Muscle layer of duodenum (tissue), 2 donors: ENCODE measurements at regions not wholly inside any gene's neighbourhood (a gene's known extent, or its start where the extent isn't known, plus 50 kb on each side); places are given as distances from the start of the nearest gene placed in this dataset.

ENCODE experiments used
- H3K27ac ChIP-seq: one replicate; pipeline ENCODE4 v1.7.0; 2013; ENCODE audit warnings: mild to moderate bottlenecking, low read length
- H3K27me3 ChIP-seq: one replicate; pipeline ENCODE4 v1.7.0; 2013; ENCODE audit warnings: low read depth, mild to moderate bottlenecking, control low read depth, low read length
- H3K36me3 ChIP-seq, 2 donors: one replicate each; pipeline ENCODE4 v1.7.0; 2013; ENCODE audit warnings: low read length in 2 of 2, control low read depth in 1 of 2, mild to moderate bottlenecking in 1 of 2; ENCODE audit not compliant: insufficient read depth in 2 of 2, control insufficient read depth in 1 of 2
- H3K4me1 ChIP-seq, 2 donors: one replicate each; pipeline ENCODE4 v1.7.0; 2013; ENCODE audit warnings: low read length in 2 of 2, mild to moderate bottlenecking in 2 of 2, control low read depth in 1 of 2, moderate library complexity in 1 of 2; ENCODE audit not compliant: insufficient read depth in 2 of 2, control insufficient read depth in 1 of 2
- H3K4me3 ChIP-seq, 2 donors: one replicate each; pipeline ENCODE4 v1.7.0; 2013; ENCODE audit warnings: low read length in 2 of 2, low read depth in 1 of 2, mild to moderate bottlenecking in 1 of 2
- H3K9me3 ChIP-seq, 2 donors: one replicate each; pipeline ENCODE4 v1.7.0; 2013; ENCODE audit warnings: low read length in 2 of 2, control low read depth in 1 of 2, mild to moderate bottlenecking in 1 of 2; ENCODE audit not compliant: control insufficient read depth in 1 of 2
- donor health status: healthy.

GRCh38 chr10:29900865-29901264 is 158.5 kb downstream of the JCAD start:
- H3K27ac ChIP-seq = no peak overlapping the region
- peaks cover 0 to 8% of the 10 kb centered on the region in 2 donors for H3K4me1 ChIP-seq
- no peak overlapping the region for H3K4me3 ChIP-seq
- H3K36me3 ChIP-seq = no peaks in the 10 kb centered on the region
- H3K27me3 ChIP-seq = no peaks in the 10 kb centered on the region
- no peaks in the 10 kb centered on the region for H3K9me3 ChIP-seq

- Histone ChIP-seq H3K4me3 (no peak overlapping the region), H3K27me3 (no peaks in the 10 kb centered on the region), H3K36me3 (no peaks in the 10 kb centered on the region), H3K9me3 (no peaks in the 10 kb centered on the region), H3K4me1 (peaks cover 0 to 8% of the 10 kb centered on the region in 2 donors), H3K27ac (no peak overlapping the region)
Measured at GRCh38 chr10:29897999-29898716, 161.2 kb downstream of the JCAD start.

DNA sequence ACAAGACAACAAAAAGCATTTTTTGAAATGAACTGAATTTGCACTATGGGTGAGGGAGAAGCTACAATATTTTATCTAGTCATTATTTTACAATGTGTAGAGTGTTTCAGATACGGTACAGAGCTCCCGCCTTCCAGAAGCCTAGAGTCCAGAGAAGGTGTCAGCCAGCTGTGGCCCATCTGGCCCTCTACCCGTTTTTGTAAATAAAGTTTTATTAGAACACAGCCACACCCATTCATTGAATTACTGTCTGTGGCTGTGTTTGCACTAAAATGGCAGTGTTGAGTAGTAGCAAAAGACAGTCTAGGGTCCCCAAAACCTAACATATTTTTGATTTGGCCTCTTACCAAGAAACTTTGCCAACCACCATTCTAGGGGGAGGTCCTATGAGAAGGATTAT is 162.0 kb downstream of the JCAD start:
- Histone ChIP-seq H3K27me3 (no peaks in the 10 kb centered on the region), H3K9me3 (no peaks in the 10 kb centered on the region), H3K27ac (no peak overlapping the region), H3K4me3 (no peak overlapping the region), H3K36me3 (no peaks in the 10 kb centered on the region), H3K4me1 (peaks cover 0 to 8% of the 10 kb centered on the region in 2 donors)

DNA sequence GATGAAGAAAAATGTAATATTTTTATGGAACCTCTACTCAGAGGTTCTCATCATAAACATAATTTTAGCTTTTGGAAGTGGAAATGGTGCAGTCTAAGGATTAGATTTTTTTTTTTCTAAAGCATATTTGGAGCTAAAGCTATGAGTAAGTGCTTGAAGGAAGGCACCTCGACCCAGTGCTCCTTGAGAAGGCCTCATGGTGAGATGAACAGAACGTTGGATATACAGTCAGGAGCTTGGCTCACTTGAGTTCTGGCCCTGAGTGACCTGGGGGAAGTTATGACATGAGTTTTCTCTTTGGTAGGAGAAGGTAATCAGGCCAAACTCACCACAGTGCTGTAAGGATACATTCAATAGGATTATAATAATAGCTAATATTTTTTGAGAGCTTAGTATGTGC is 163.3 kb downstream of the JCAD start:
- Histone ChIP-seq H3K27me3 (no peaks in the 10 kb centered on the region), H3K36me3 (no peaks in the 10 kb centered on the region), H3K4me3 (no peak overlapping the region), H3K9me3 (no peaks in the 10 kb centered on the region), H3K4me1 (peaks cover 0 to 8% of the 10 kb centered on the region in 2 donors), H3K27ac (peak overlapping the region; percentile 11)

- H3K4me1 ChIP-seq = peaks cover 0 to 8% of the 10 kb centered on the region in 2 donors
Measured at GRCh38 chr10:29895456-29895855, 163.9 kb downstream of the JCAD start.

GRCh38 chr10:29888321-29888720 is 171.1 kb downstream of the JCAD start:
- no peaks in the 10 kb centered on the region for H3K4me1 ChIP-seq
- no peak overlapping the region for H3K4me3 ChIP-seq
- no peak overlapping the region for H3K27ac ChIP-seq
- no peaks in the 10 kb centered on the region for H3K27me3 ChIP-seq
- H3K9me3 ChIP-seq = no peaks in the 10 kb centered on the region
- no peaks in the 10 kb centered on the region for H3K36me3 ChIP-seq

More at GRCh38 chr10:29895456-29895855, 163.9 kb downstream of the JCAD start:
- no peak overlapping the region for H3K4me3 ChIP-seq
- H3K36me3 ChIP-seq = no peaks in the 10 kb centered on the region
- H3K27me3 ChIP-seq = no peaks in the 10 kb centered on the region
- H3K27ac ChIP-seq = peak overlapping the region; percentile 11
- H3K9me3 ChIP-seq = no peaks in the 10 kb centered on the region

DNA sequence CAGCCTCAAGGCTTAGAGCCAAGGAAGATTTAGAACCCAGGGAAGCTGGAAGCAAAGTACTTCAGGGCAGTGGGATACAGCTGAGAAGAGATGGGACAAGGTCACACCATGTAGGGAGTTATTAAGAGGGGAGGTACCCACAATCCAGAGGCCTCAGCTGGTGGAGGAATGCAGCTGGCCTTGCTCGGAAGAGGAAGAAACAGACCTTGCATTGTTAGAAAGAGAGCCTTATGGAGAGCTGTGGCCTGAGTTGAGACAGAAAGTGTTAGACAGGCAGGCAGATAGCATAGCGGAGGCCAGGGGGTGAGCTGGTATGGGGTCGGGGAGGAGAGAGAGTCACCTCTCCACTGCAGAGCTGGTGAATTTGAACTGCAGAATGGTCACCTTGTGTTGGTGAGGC is 173.1 kb downstream of the JCAD start:
- Histone ChIP-seq H3K36me3 (no peaks in the 10 kb centered on the region), H3K4me3 (no peak overlapping the region), H3K27ac (no peak overlapping the region), H3K27me3 (no peaks in the 10 kb centered on the region), H3K4me1 (peaks cover 0 to 7% of the 10 kb centered on the region in 2 donors), H3K9me3 (no peaks in the 10 kb centered on the region)

GRCh38 chr10:29883231-29883630 is 176.2 kb downstream of the JCAD start:
- Histone ChIP-seq H3K27me3 (no peaks in the 10 kb centered on the region), H3K4me1 (peaks cover 0 to 7% of the 10 kb centered on the region in 2 donors), H3K27ac (no peak overlapping the region), H3K36me3 (no peaks in the 10 kb centered on the region), H3K9me3 (no peaks in the 10 kb centered on the region), H3K4me3 (no peak overlapping the region)

DNA sequence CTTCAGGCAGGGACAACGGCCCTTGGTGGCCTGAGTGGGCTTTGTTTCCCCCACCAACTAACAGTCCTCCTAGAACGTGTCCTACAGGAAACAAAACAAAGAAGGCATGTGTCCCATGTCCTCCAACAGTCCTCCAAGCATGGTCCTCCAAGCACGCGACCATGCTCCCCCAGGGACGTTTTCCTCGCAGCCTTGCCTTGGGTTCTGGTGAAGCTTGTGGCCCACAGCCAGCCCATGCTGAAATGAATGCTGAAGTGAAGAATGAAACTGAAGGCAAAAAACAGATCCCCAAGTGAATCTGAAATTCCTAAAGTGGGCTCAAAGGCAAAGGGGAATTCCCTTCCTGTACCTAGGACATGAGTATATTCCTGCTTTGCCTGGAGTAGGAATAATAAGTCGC is 176.6 kb downstream of the JCAD start:
- Histone ChIP-seq H3K27me3 (no peaks in the 10 kb centered on the region), H3K9me3 (no peaks in the 10 kb centered on the region), H3K4me3 (no peak overlapping the region), H3K36me3 (no peaks in the 10 kb centered on the region), H3K27ac (no peak overlapping the region), H3K4me1 (peaks cover 0 to 8% of the 10 kb centered on the region in 2 donors)

DNA sequence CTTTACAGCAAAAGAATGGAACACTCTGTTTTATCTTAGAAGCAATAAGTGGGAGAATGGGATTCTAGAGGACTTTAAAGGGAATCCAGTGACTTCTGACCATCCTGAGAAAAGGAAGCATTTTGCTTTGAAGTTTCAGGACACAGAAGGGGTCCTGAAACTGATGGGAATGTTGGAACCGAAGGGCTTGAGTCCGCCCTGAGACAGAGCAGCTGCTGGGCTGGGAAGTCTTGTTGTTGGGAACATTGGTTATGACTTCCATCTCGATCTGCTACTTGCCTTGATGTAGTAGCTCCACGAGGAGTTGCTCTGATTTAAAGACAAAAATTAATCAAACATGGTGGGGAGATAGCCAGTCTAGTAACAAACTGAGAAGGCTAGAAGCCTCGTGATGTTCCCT is 177.6 kb downstream of the JCAD start:
- H3K27ac ChIP-seq = no peak overlapping the region

GRCh38 chr10:29881336-29881771 is 178.0 kb downstream of the JCAD start:
- Histone ChIP-seq H3K9me3 (no peaks in the 10 kb centered on the region), H3K4me1 (peaks cover 0 to 13% of the 10 kb centered on the region in 2 donors), H3K36me3 (no peaks in the 10 kb centered on the region), H3K4me3 (no peak overlapping the region), H3K27me3 (no peaks in the 10 kb centered on the region), H3K27ac (no peak overlapping the region)

More for the DNA sequence above, 177.6 kb downstream of the JCAD start:
- Histone ChIP-seq H3K4me1 (peaks cover 0 to 13% of the 10 kb centered on the region in 2 donors), H3K27me3 (no peaks in the 10 kb centered on the region), H3K36me3 (no peaks in the 10 kb centered on the region), H3K4me3 (no peak overlapping the region), H3K9me3 (no peaks in the 10 kb centered on the region)

- no peak overlapping the region for H3K27ac ChIP-seq
- no peak overlapping the region for H3K4me3 ChIP-seq
- H3K27me3 ChIP-seq = no peaks in the 10 kb centered on the region
- H3K4me1 ChIP-seq = peaks cover 0 to 13% of the 10 kb centered on the region in 2 donors
- no peaks in the 10 kb centered on the region for H3K36me3 ChIP-seq
- no peaks in the 10 kb centered on the region for H3K9me3 ChIP-seq
Measured at GRCh38 chr10:29880856-29881255, 178.5 kb downstream of the JCAD start.
